GM23338 (cell line): ENCODE measurements at regions not wholly inside any gene's neighbourhood (a gene's known extent, or its start where the extent isn't known, plus 50 kb on each side); places are given as distances from the start of the nearest gene placed in this dataset.

Experiments
- ATAC-seq: fragments of 200-7000 bp; cut with Tn5 transposase; 3 replicates; pipeline ENCODE4 v1.9.1; 2020
- DNase-seq: peaks from one replicate; pipeline ENCODE4 v3.0.0-alpha.2; 2015; ENCODE audit warnings: low spot score
- H2AFZ ChIP-seq: fragments of 200-600 bp; sonication (generic); 2 replicates; pipeline ENCODE4 v1.8.0; 2016; ENCODE audit warnings: antibody characterized with exemption, mild to moderate bottlenecking, moderate library complexity
- H3F3A ChIP-seq: fragments of 200-600 bp; sonication (generic); replicated peaks from 2 replicates; pipeline ENCODE4 v1.8.0; 2017; ENCODE audit warnings: antibody characterized with exemption, mixed run types, low read depth
- H3K27ac ChIP-seq: fragments of 200-600 bp; sonication (generic); 2 replicates; pipeline ENCODE4 v1.6.1; 2016; ENCODE audit warnings: low read depth
- H3K27me3 ChIP-seq: fragments of 200-600 bp; sonication (generic); 2 replicates; pipeline ENCODE4 v1.8.0; 2016; ENCODE audit warnings: mild to moderate bottlenecking, mixed run types, moderate library complexity; ENCODE audit not compliant: insufficient read depth
- H3K36me3 ChIP-seq: fragments of 200-600 bp; sonication (generic); 2 replicates; pipeline ENCODE4 v1.8.0; 2016; ENCODE audit warnings: mild to moderate bottlenecking; ENCODE audit not compliant: insufficient read depth
- H3K4me1 ChIP-seq: fragments of 200-600 bp; sonication (generic); 2 replicates; pipeline ENCODE4 v1.8.0; 2016; ENCODE audit warnings: mild to moderate bottlenecking, moderate library complexity; ENCODE audit not compliant: insufficient read depth
- H3K4me2 ChIP-seq: fragments of 200-600 bp; sonication (generic); 2 replicates; pipeline ENCODE4 v1.7.1; 2017; ENCODE audit warnings: mixed run types
- H3K4me3 ChIP-seq: fragments of 200-600 bp; sonication (generic); 2 replicates; pipeline ENCODE4 v1.6.1; 2016; ENCODE audit warnings: mixed run types
- H3K79me2 ChIP-seq: fragments of 200-600 bp; sonication (generic); replicated peaks from 2 replicates; pipeline ENCODE4 v1.8.0; 2017; ENCODE audit warnings: mild to moderate bottlenecking; ENCODE audit not compliant: insufficient read depth
- H3K9me2 ChIP-seq: fragments of 200-600 bp; sonication (generic); 2 replicates; pipeline ENCODE4 v1.8.0; 2017; ENCODE audit not compliant: insufficient read depth
- H4K20me1 ChIP-seq: fragments of 200-600 bp; sonication (generic); replicated peaks from 2 replicates; pipeline ENCODE4 v1.8.0; 2017; ENCODE audit warnings: mild to moderate bottlenecking; ENCODE audit not compliant: insufficient read depth
- H3K27ac Mint-ChIP-seq: 2 replicates; pipeline ENCODE4 v1.8.0; 2020; ENCODE audit warnings: inconsistent platforms, mild to moderate bottlenecking, moderate library complexity, mixed read lengths
- H3K27me3 Mint-ChIP-seq: 3 replicates; pipeline ENCODE4 v1.8.0; 2022; ENCODE audit warnings: low read depth, mild to moderate bottlenecking, moderate library complexity, mixed read lengths, inconsistent platforms; ENCODE audit not compliant: insufficient read depth, poor library complexity
- H3K36me3 Mint-ChIP-seq: 3 replicates; pipeline ENCODE4 v1.8.0; 2021; ENCODE audit warnings: low read depth, mild to moderate bottlenecking, inconsistent platforms, moderate library complexity, mixed read lengths
- H3K4me1 Mint-ChIP-seq: 3 replicates; pipeline ENCODE4 v1.8.0; 2020; ENCODE audit warnings: mild to moderate bottlenecking, inconsistent platforms, mixed read lengths
- H3K4me3 Mint-ChIP-seq: 3 replicates; pipeline ENCODE4 v1.8.0; 2021; ENCODE audit warnings: moderate library complexity, mild to moderate bottlenecking, inconsistent platforms, mixed read lengths
- H3K9me3 Mint-ChIP-seq: 3 replicates; pipeline ENCODE4 v1.8.0; 2020; ENCODE audit warnings: moderate library complexity, mild to moderate bottlenecking, inconsistent platforms, mixed read lengths
- CREB1 ChIP-seq: fragments of 250-450 bp; sonication (Bioruptor Pico); IDR thresholded peaks from 2 replicates; pipeline ENCODE4 v1.5.0; 2020; ENCODE audit warnings: low read depth, mild to moderate bottlenecking, moderate library complexity
- ETS1 ChIP-seq: IDR thresholded peaks from 2 replicates; pipeline ENCODE4 v1.6.1; 2016; ENCODE audit warnings: antibody characterized with exemption
- EZH2 ChIP-seq: fragments of 200-600 bp; sonication (generic); IDR thresholded peaks from one replicate; pipeline ENCODE4 v1.8.0; 2017; ENCODE audit warnings: antibody characterized with exemption, mild to moderate bottlenecking, low read depth; ENCODE audit not compliant: unreplicated experiment
- EZH2phosphoT487 ChIP-seq: fragments of 200-600 bp; sonication (generic); IDR thresholded peaks from one replicate; pipeline ENCODE4 v1.8.1; 2018; ENCODE audit warnings: antibody characterized with exemption; ENCODE audit not compliant: unreplicated experiment
- JUNB ChIP-seq: IDR thresholded peaks from one replicate; pipeline ENCODE4 v1.6.1; 2016; ENCODE audit warnings: antibody characterized with exemption; ENCODE audit not compliant: unreplicated experiment
- NANOG ChIP-seq: IDR thresholded peaks from 2 replicates; pipeline ENCODE4 v1.6.1; 2016; ENCODE audit warnings: antibody characterized with exemption, borderline replicate concordance
- POLR2AphosphoS5 ChIP-seq: IDR thresholded peaks from 2 replicates; pipeline ENCODE4 v1.6.1; 2016; ENCODE audit warnings: antibody characterized with exemption, low read depth
- STAT1 ChIP-seq: IDR thresholded peaks from one replicate; pipeline ENCODE4 v1.6.1; 2016; ENCODE audit warnings: antibody characterized with exemption; ENCODE audit not compliant: unreplicated experiment
- ZNF114 ChIP-seq: fragments of 250-450 bp; sonication (Bioruptor Pico); IDR thresholded peaks from 2 replicates; pipeline ENCODE4 v1.5.0; 2020; ENCODE audit warnings: mild to moderate bottlenecking, moderate library complexity
- ZNF331 ChIP-seq: fragments of 250-450 bp; sonication (Bioruptor Pico); IDR thresholded peaks from 2 replicates; pipeline ENCODE4 v1.5.0; 2020; ENCODE audit warnings: low read depth, mild to moderate bottlenecking, moderate library complexity
- ZNF462 ChIP-seq: fragments of 250-450 bp; sonication (Bioruptor Pico); IDR thresholded peaks from 2 replicates; pipeline ENCODE4 v1.5.0; 2020; ENCODE audit warnings: mild to moderate bottlenecking, moderate library complexity
- TF ChIP-seq, protein P1 (sequence below), 2 experiments: fragments of 200-600 bp in 1 of 2; sonication (generic) in 1 of 2; conservative IDR thresholded peaks; 2 replicates each; pipeline versions ENCODE4 v1.5.1 to v1.6.1; 2016 to 2017; ENCODE audit warnings: antibody characterized with exemption in 2 of 2, low read depth in 2 of 2, mild to moderate bottlenecking in 2 of 2, moderate library complexity in 1 of 2
- TF ChIP-seq, protein P2 (sequence below): IDR thresholded peaks from one replicate; pipeline ENCODE4 v1.6.1; 2018; ENCODE audit warnings: antibody characterized with exemption; ENCODE audit not compliant: unreplicated experiment

GRCh38 chr5:98130261-98131035 is 643.0 kb upstream of the RGMB start:
- DNase-seq (no peak), ATAC-seq (no peak)
- Mint-ChIP-seq H3K36me3 (no peaks in the 10 kb centered on the region), H3K4me3 (no peak overlapping the region), H3K9me3 (no peaks in the 10 kb centered on the region; the same call in 2 of the 3 replicates), H3K27me3 (peaks cover 2% of the 10 kb centered on the region), H3K27ac (no peak overlapping the region), H3K4me1 (no peaks in the 10 kb centered on the region)
- H3K9me2 ChIP-seq: no peaks in the 10 kb centered on the region
- TF ChIP-seq POLR2AphosphoS5 (no peak), JUNB (no peak), NANOG (no peak), ZNF331 (CRISPR knock-in tag) (no peak), EZH2 (no peak), STAT1 (no peak), ZNF114 (CRISPR knock-in tag) (no peak), ETS1 (no peak), EZH2phosphoT487 (no peak), ZNF462 (no peak), CREB1 (no peak)
- TF ChIP-seq, protein P1, sequence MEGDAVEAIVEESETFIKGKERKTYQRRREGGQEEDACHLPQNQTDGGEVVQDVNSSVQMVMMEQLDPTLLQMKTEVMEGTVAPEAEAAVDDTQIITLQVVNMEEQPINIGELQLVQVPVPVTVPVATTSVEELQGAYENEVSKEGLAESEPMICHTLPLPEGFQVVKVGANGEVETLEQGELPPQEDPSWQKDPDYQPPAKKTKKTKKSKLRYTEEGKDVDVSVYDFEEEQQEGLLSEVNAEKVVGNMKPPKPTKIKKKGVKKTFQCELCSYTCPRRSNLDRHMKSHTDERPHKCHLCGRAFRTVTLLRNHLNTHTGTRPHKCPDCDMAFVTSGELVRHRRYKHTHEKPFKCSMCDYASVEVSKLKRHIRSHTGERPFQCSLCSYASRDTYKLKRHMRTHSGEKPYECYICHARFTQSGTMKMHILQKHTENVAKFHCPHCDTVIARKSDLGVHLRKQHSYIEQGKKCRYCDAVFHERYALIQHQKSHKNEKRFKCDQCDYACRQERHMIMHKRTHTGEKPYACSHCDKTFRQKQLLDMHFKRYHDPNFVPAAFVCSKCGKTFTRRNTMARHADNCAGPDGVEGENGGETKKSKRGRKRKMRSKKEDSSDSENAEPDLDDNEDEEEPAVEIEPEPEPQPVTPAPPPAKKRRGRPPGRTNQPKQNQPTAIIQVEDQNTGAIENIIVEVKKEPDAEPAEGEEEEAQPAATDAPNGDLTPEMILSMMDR (conservative IDR thresholded peaks at IDR 0.05; ENCODE audit: low read depth in 2 of 2): no peak
- TF ChIP-seq, protein P2, sequence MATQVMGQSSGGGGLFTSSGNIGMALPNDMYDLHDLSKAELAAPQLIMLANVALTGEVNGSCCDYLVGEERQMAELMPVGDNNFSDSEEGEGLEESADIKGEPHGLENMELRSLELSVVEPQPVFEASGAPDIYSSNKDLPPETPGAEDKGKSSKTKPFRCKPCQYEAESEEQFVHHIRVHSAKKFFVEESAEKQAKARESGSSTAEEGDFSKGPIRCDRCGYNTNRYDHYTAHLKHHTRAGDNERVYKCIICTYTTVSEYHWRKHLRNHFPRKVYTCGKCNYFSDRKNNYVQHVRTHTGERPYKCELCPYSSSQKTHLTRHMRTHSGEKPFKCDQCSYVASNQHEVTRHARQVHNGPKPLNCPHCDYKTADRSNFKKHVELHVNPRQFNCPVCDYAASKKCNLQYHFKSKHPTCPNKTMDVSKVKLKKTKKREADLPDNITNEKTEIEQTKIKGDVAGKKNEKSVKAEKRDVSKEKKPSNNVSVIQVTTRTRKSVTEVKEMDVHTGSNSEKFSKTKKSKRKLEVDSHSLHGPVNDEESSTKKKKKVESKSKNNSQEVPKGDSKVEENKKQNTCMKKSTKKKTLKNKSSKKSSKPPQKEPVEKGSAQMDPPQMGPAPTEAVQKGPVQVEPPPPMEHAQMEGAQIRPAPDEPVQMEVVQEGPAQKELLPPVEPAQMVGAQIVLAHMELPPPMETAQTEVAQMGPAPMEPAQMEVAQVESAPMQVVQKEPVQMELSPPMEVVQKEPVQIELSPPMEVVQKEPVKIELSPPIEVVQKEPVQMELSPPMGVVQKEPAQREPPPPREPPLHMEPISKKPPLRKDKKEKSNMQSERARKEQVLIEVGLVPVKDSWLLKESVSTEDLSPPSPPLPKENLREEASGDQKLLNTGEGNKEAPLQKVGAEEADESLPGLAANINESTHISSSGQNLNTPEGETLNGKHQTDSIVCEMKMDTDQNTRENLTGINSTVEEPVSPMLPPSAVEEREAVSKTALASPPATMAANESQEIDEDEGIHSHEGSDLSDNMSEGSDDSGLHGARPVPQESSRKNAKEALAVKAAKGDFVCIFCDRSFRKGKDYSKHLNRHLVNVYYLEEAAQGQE: no peak
- no peak overlapping the region for H3K27ac ChIP-seq
- H3F3A ChIP-seq: no peaks in the 10 kb centered on the region
- H3K4me2 ChIP-seq: no peak overlapping the region
- no peaks in the 10 kb centered on the region for H4K20me1 ChIP-seq
- no peaks in the 10 kb centered on the region for H3K4me1 ChIP-seq
- H2AFZ ChIP-seq: no peak overlapping the region; the same call in 1 of the 2 replicates
- no peaks in the 10 kb centered on the region for H3K36me3 ChIP-seq
- H3K4me3 ChIP-seq: no peak overlapping the region
- H3K79me2 ChIP-seq: no peaks in the 10 kb centered on the region
- H3K27me3 ChIP-seq: no peaks in the 10 kb centered on the region
